Activated T-helper 17 cell treated with anti-CD3 and anti-CD28 coated beads, Interleukin-2, amount 50 U/mL, for 72 hours (primary cell): ENCODE measurements at regions not wholly inside any gene's neighbourhood (a gene's known extent, or its start where the extent isn't known, plus 50 kb on each side); places are given as distances from the start of the nearest gene placed in this dataset.

Experiments
- ATAC-seq: fragments of 150-1000 bp; cut with Tn5 transposase; replicated peaks from 2 replicates; pipeline ENCODE4 v1.10.0; 2021; ENCODE audit warnings: mild to moderate bottlenecking, moderate library complexity
- H3K27ac Mint-ChIP-seq: one replicate; pipeline ENCODE4 v1.8.0; 2022; ENCODE audit warnings: mixed read lengths
- H3K27me3 Mint-ChIP-seq: one replicate; pipeline ENCODE4 v1.8.0; 2022; ENCODE audit warnings: mixed read lengths
- H3K36me3 Mint-ChIP-seq: one replicate; pipeline ENCODE4 v1.8.0; 2022; ENCODE audit warnings: low read depth, mild to moderate bottlenecking, mixed read lengths
- H3K4me1 Mint-ChIP-seq: one replicate; pipeline ENCODE4 v1.8.0; 2022; ENCODE audit warnings: mixed read lengths
- H3K4me3 Mint-ChIP-seq: one replicate; pipeline ENCODE4 v1.8.0; 2022; ENCODE audit warnings: mild to moderate bottlenecking, mixed read lengths
- H3K9me3 Mint-ChIP-seq: one replicate; pipeline ENCODE4 v1.8.0; 2022; ENCODE audit warnings: mixed read lengths

DNA sequence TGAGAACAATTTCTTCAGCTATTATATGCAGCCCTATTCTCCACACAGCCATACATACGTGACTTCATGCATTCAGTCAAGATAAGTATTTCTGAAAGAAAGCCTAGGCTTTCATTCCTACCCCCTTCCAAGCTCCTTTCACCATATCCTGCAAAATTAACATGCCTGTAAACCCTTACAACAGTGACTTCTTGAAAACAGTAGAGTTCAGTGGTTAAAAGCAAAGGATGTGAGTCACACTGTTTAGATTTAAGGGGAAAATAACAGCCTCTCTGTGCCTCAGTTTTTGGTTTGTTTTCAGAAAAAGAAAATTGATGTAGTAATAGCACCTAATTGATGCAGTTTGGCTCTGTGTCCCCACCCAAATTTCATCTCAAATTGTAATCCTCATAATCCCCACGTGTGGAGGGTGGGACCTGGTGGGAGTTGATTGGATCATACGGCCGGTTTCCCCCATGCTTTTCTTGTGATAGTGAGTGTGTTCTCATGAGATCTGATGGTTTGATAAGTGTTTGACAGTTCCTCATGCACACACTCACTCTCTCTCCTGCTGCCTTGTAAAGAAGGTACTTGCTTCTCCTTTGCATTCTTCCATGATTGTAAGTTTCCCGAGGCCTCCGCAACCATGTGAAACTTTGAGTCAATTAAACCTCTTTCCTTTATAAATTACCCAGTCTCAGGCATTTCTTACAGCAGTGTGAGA, 264.8 kb downstream of the CETN3 start:
- no peaks in the 10 kb centered on the region for H3K27me3 Mint-ChIP-seq
- H3K9me3 Mint-ChIP-seq = peaks cover 3% of the 10 kb centered on the region
- no peak overlapping the region for H3K27ac Mint-ChIP-seq
- ATAC-seq = no peak
- no peaks in the 10 kb centered on the region for H3K36me3 Mint-ChIP-seq
- no peak overlapping the region for H3K4me3 Mint-ChIP-seq
- no peaks in the 10 kb centered on the region for H3K4me1 Mint-ChIP-seq

- Mint-ChIP-seq H3K9me3 (peaks cover 6% of the 10 kb centered on the region), H3K4me1 (no peaks in the 10 kb centered on the region), H3K27me3 (no peaks in the 10 kb centered on the region), H3K27ac (no peak overlapping the region), H3K36me3 (no peaks in the 10 kb centered on the region), H3K4me3 (no peak overlapping the region)
- ATAC-seq = no peak
These were observed 267.0 kb downstream of the CETN3 start for GRCh38 chr5:90142541-90142940.

DNA sequence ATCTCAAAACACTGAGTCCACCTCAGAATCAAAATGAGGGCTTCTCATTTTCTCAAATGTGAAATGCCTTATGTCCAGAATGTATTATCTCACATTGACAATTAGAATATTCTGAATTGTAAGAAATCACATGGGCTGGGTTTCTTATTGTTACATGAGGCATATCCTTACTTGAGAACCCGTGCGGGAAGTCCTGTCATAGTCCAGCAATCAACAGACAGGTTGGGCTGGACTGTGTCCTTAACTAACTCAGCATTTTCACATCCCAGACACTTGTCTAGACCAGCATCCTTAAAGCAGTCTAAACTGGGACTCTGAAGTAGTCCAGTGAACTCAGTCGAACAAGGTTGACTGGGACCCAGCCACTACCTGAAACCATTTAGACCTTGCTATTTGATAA, 267.6 kb downstream of the CETN3 start:
- Mint-ChIP-seq H3K36me3 (no peaks in the 10 kb centered on the region), H3K9me3 (peaks cover 6% of the 10 kb centered on the region), H3K27ac (no peak overlapping the region), H3K4me1 (no peaks in the 10 kb centered on the region), H3K27me3 (no peaks in the 10 kb centered on the region), H3K4me3 (no peak overlapping the region)
- no peak for ATAC-seq

DNA sequence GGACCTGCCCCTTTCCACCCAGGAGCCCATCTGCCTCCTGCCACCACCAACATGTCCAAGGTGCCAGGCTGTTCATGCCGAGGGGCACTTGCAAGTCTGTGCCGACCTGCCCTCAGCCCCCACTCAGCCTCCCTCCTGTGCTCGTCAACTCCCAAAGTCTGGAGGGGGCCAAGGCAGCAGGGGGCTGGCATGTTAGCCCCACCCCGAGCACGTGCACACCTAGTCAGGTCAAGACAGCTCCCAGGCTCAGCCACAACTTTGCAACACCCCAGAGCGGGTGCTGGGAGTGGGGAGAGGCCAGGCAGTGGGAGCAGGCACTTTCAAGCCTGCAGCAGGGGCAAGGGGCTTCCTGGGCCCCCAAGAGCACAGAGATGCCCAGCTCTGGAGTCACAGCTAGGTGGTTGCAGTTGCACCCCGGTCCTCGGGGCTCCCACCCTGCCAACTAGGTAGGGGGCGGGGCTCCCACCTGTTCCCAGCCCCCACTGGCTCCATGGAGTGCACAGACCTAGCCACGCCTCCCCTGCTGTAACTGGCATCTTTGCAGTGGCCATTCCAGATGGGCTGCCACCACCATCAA, 272.5 kb downstream of the CETN3 start:
- Mint-ChIP-seq H3K27ac (no peak overlapping the region), H3K4me3 (no peak overlapping the region), H3K27me3 (no peaks in the 10 kb centered on the region), H3K36me3 (no peaks in the 10 kb centered on the region), H3K4me1 (no peaks in the 10 kb centered on the region), H3K9me3 (peaks cover 3% of the 10 kb centered on the region)
- ATAC-seq = no peak

- Mint-ChIP-seq H3K4me3 (no peak overlapping the region), H3K9me3 (peaks cover 3% of the 10 kb centered on the region), H3K4me1 (no peaks in the 10 kb centered on the region), H3K36me3 (no peaks in the 10 kb centered on the region), H3K27ac (no peak overlapping the region), H3K27me3 (no peaks in the 10 kb centered on the region)
- ATAC-seq = no peak
These were observed 273.7 kb downstream of the CETN3 start for GRCh38 chr5:90135779-90136378.

DNA sequence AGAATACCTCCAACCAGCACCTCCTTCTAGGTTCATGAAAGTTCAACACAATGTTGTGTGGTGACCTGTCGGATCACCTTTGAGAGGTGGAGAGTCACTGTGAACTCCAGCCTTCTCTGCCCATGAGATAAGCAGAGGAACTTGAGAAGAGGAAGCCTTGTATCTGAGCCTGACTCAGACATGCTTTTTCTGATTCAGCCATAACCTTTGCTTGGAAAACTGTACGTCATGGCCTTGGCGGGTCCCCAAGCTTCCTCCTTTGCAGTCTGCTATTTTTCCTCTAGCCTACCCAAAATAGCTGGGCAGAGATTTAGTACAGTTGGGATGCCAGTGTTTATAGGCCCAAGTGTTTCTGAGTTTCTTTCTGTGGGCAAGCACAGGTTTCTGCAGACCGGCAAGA, 274.7 kb downstream of the CETN3 start:
- no peaks in the 10 kb centered on the region for H3K36me3 Mint-ChIP-seq
- H3K4me1 Mint-ChIP-seq = no peaks in the 10 kb centered on the region
- H3K27me3 Mint-ChIP-seq = no peaks in the 10 kb centered on the region
- H3K27ac Mint-ChIP-seq = no peak overlapping the region
- H3K9me3 Mint-ChIP-seq = peaks cover 3% of the 10 kb centered on the region
- no peak for ATAC-seq
- no peak overlapping the region for H3K4me3 Mint-ChIP-seq

DNA sequence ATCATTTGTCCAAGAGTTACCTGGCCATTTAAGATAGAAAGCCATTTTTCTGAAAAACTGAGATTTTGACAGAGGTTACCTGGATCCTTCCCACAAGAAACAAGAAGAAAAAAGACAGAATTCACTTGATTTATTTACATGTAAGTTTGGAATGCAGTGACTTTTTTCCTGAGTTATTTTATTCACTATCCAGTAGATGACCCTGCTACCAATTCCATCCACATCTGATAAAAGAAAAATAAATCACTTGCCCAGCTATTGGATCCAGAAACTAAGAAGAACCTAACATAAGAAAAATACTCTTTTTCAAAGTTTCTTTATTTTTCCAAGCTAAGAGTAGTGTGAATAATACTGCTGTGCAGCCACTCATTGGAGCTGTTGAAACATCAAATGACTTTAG, 275.2 kb downstream of the CETN3 start:
- H3K36me3 Mint-ChIP-seq = no peaks in the 10 kb centered on the region
- no peaks in the 10 kb centered on the region for H3K4me1 Mint-ChIP-seq
- H3K27ac Mint-ChIP-seq = no peak overlapping the region
- peaks cover 3% of the 10 kb centered on the region for H3K9me3 Mint-ChIP-seq
- ATAC-seq = no peak
- no peak overlapping the region for H3K4me3 Mint-ChIP-seq
- no peaks in the 10 kb centered on the region for H3K27me3 Mint-ChIP-seq

- Mint-ChIP-seq H3K36me3 (no peaks in the 10 kb centered on the region), H3K27ac (no peak overlapping the region), H3K4me3 (no peak overlapping the region), H3K27me3 (no peaks in the 10 kb centered on the region), H3K4me1 (no peaks in the 10 kb centered on the region), H3K9me3 (peaks cover 3% of the 10 kb centered on the region)
- no peak for ATAC-seq
These were observed 275.6 kb downstream of the CETN3 start for GRCh38 chr5:90133941-90134340.

DNA sequence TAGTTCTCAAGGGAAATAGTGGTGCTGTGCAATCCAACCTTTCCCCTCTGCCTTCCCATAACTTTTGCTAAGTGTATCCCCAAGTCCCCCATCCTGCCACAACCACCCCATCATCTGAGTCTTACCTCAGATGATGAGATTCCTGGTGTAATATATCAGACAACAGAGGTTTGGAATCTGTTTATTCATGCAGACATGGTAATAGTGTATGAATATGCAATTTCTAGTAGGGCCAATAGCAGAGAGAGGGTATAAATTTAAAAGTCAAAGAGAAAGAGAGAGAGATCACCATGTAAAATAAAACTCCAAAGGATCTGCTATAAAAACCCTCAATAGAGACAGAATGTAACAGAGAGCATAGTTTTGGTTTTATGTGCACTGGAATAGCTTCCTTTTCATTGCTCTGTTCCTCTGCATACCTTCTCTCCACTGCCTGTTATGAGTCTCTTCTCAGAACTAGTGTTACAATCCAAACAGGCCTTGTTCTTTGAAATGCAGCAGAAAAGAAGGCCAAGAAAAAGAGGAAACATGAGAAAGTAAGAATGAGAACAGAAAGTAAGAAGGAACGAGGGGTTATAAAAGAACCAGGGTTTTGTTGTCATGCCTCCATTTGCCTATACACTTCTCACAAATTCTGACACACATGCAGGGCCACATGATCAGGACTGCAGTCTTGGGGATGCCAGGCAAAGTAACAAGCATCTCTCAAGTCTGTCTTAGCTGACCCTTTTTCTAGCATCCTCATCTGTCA, 278.0 kb downstream of the CETN3 start:
- Mint-ChIP-seq H3K27ac (no peak overlapping the region), H3K27me3 (no peaks in the 10 kb centered on the region), H3K4me3 (no peak overlapping the region), H3K36me3 (no peaks in the 10 kb centered on the region), H3K9me3 (no peaks in the 10 kb centered on the region), H3K4me1 (no peaks in the 10 kb centered on the region)
- no peak for ATAC-seq

DNA sequence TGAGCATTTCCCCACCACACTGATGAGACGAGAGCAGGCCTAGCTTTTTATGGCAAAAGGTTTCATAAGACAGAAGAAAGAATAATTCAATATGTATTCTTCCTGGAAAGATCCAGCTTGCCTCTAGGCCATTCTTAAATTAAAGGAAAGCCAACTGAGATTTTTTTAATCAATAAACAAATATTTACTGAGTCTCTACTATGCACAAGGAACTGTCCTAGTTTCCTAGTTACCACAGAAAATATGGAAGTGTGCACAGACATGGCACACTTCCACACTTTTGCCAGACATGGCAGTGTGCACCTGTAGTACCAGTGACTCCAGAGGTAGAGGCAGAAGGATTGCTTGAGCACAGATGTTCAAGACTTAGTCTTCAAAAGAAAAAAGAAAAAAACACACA, 281.0 kb downstream of the CETN3 start:
- Mint-ChIP-seq H3K27ac (no peak overlapping the region), H3K36me3 (no peaks in the 10 kb centered on the region), H3K4me1 (no peaks in the 10 kb centered on the region), H3K27me3 (no peaks in the 10 kb centered on the region), H3K9me3 (no peaks in the 10 kb centered on the region), H3K4me3 (no peak overlapping the region)
- ATAC-seq = no peak

DNA sequence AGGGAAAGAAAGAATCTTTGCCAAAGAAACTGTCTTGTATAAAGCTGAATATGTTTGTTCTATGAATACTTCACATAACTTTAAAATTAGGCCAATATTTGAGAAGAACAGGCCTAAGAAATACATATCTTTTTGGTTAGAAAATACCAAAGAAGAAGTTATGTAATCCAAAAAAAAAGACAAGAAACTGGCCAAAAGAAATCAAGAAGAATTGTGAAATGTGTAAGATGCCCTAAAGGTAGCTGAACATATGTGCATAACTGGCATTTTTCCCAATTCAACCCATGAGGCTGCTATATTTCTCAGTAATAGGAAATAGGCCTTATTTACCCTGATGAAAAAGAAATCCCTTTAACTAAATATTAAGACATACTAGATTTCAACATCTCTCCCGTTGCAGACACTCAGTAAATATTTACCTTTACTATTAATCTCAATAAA, 290.0 kb downstream of the CETN3 start:
- Mint-ChIP-seq H3K9me3 (no peaks in the 10 kb centered on the region), H3K36me3 (no peaks in the 10 kb centered on the region), H3K4me3 (no peak overlapping the region), H3K27ac (no peak overlapping the region), H3K27me3 (no peaks in the 10 kb centered on the region), H3K4me1 (no peaks in the 10 kb centered on the region)
- no peak for ATAC-seq

- no peak overlapping the region for H3K4me3 Mint-ChIP-seq
- no peaks in the 10 kb centered on the region for H3K9me3 Mint-ChIP-seq
- no peaks in the 10 kb centered on the region for H3K27me3 Mint-ChIP-seq
- no peaks in the 10 kb centered on the region for H3K4me1 Mint-ChIP-seq
- no peaks in the 10 kb centered on the region for H3K36me3 Mint-ChIP-seq
- no peak overlapping the region for H3K27ac Mint-ChIP-seq
- ATAC-seq = no peak
These were observed 292.6 kb downstream of the CETN3 start for GRCh38 chr5:90117005-90117404.

GRCh38 chr5:90113108-90113507, 296.4 kb downstream of the CETN3 start:
- Mint-ChIP-seq H3K4me3 (no peak overlapping the region), H3K9me3 (no peaks in the 10 kb centered on the region), H3K36me3 (no peaks in the 10 kb centered on the region), H3K4me1 (no peaks in the 10 kb centered on the region), H3K27me3 (no peaks in the 10 kb centered on the region), H3K27ac (no peak overlapping the region)
- no peak for ATAC-seq

DNA sequence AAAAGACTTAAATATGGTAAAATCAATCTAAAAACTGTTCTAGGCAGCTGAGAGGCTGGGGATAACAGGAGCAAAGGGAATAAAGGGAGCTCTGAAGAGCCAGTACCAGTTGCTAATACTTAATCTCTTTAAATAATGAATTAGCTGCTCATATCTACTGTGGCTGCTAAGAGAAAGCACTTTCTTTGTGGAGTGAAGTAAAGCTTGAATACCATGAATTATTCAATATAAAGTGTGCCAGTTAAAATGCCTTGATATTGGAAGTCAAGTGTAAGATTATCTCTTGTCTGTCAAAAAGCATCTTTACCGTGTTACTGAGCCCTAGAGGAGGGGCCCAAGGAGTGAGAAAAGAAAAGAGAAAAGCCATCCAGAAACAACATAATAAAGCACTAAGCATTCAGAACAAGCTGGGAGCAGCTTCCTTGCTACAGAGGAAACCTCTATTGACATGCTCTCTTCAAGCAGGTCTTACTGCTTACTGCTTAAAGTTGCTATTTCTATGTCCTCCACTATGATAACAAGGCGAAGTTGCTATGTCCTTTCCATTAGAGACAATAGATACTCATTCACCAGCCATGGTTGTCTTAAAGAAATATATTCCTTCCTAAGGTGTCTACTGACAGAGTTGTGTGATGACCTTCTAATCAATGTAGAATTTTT, 297.4 kb downstream of the CETN3 start:
- H3K36me3 Mint-ChIP-seq = no peaks in the 10 kb centered on the region
- H3K9me3 Mint-ChIP-seq = no peaks in the 10 kb centered on the region
- no peak overlapping the region for H3K4me3 Mint-ChIP-seq
- no peaks in the 10 kb centered on the region for H3K4me1 Mint-ChIP-seq
- no peak for ATAC-seq
- no peaks in the 10 kb centered on the region for H3K27me3 Mint-ChIP-seq
- no peak overlapping the region for H3K27ac Mint-ChIP-seq
